Upper lobe of left lung (tissue), 6 donors: ENCODE measurements at regions not wholly inside any gene's neighbourhood (a gene's known extent, or its start where the extent isn't known, plus 50 kb on each side); places are given as distances from the start of the nearest gene placed in this dataset.

ENCODE experiments used
- ATAC-seq, 2 donors: fragments of 200-7000 bp; cut with Tn5 transposase; one replicate each; pipeline ENCODE4 v1.9.1; 2022; ENCODE audit warnings: mild to moderate bottlenecking in 2 of 2, moderate library complexity in 2 of 2; ENCODE audit not compliant: low FRiP score in 2 of 2
- DNase-seq, 2 donors: peaks; one replicate each; pipeline ENCODE4 v3.0.0-alpha.2; 2019 to 2020
- H3K27ac ChIP-seq, 4 donors: fragments of 200-600 bp; sonication (generic); one replicate each; pipeline ENCODE4 v1.5.1; 2016 to 2019
- H3K27me3 ChIP-seq, 4 donors: fragments of 200-600 bp; sonication (generic); one replicate each; pipeline ENCODE4 v1.5.1; 2017 to 2019
- H3K36me3 ChIP-seq, 4 donors: fragments of 200-600 bp; sonication (generic); one replicate each; pipeline ENCODE4 v1.5.1; 2016 to 2019
- H3K4me1 ChIP-seq, 4 donors: fragments of 200-600 bp; sonication (generic); one replicate each; pipeline ENCODE4 v1.5.1; 2018 to 2019
- H3K4me3 ChIP-seq, 4 donors: fragments of 200-600 bp; sonication (generic); one replicate each; pipeline ENCODE4 v1.5.1; 2017 to 2019; ENCODE audit warnings: mild to moderate bottlenecking in 2 of 4, moderate library complexity in 1 of 4
- H3K9me3 ChIP-seq, 4 donors: fragments of 200-600 bp; sonication (generic); one replicate each; pipeline ENCODE4 v1.5.1; 2018 to 2019
- CTCF ChIP-seq, 6 experiments: fragments of 450-650 bp in 4 of 6; fragments of 200-600 bp in 2 of 6; sonication (generic) in 2 of 6; IDR thresholded peaks; one replicate each; pipeline ENCODE4 v1.5.1; 2016 to 2019; ENCODE audit warnings: antibody characterized with exemption in 6 of 6
- EP300 ChIP-seq, 4 donors: sonication (generic); formaldehyde crosslinking; IDR thresholded peaks; one replicate each; pipeline ENCODE4 v1.5.1; 2017; ENCODE audit warnings: antibody characterized with exemption in 4 of 4, control low read depth in 2 of 4
- POLR2A ChIP-seq, 4 donors: fragments of 450-650 bp; IDR thresholded peaks; one replicate each; pipeline ENCODE4 v1.5.1; 2016 to 2017; ENCODE audit warnings: antibody characterized with exemption in 4 of 4, mild to moderate bottlenecking in 2 of 4
- POLR2AphosphoS5 ChIP-seq, 2 donors: sonication (generic); formaldehyde crosslinking; IDR thresholded peaks; one replicate each; pipeline ENCODE4 v1.5.1; 2017; ENCODE audit warnings: antibody characterized with exemption in 2 of 2
- WGBS, 2 donors: methylation state at CpG; one replicate each; pipeline ENCODE4 v1.1.5; 2017 to 2018; 5-methylcytosine and 5-hydroxymethylcytosine counted together
- donor health status: DM: no; HTN: no; CAD: no; lungs with moderate emphysema.
- donor health status: DM: no; HTN: yes; CAD: no; lungs with severe emphysema.

DNA sequence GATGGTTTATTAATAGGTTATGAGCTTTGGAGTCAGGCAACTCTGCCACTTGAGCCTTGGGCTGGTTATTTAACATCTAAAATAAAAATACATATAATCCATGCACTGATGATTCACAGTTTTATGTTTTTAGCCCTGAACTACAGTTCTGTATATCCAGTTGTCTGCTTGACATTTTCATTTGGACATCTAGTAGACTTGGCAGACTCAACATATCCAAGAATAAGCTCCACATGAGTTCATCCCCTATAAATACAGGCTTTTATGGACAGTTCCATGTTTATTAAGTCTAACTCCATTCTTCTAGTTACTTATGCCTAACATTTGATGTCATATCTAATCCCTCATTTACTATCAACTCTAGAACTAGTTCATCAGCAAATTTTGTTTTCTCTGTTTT, 174.2 kb downstream of the KIF2B start:
- TF ChIP-seq CTCF (IDR thresholded peaks at IDR 0.05) (no peak), EP300 (IDR thresholded peaks at IDR 0.05) (no peak), POLR2AphosphoS5 (IDR thresholded peaks at IDR 0.05) (no peak), POLR2A (IDR thresholded peaks at IDR 0.05) (no peak)
- no peak overlapping the region for H3K27ac ChIP-seq
- no peak overlapping the region for H3K4me3 ChIP-seq
- no peaks in the 10 kb centered on the region for H3K9me3 ChIP-seq
- DNase-seq = no peak
- ATAC-seq = no peak
- H3K4me1 ChIP-seq = no peaks in the 10 kb centered on the region
- H3K27me3 ChIP-seq = no peaks in the 10 kb centered on the region
- H3K36me3 ChIP-seq = no peaks in the 10 kb centered on the region

GRCh38 chr17:54007855-54008254, 185.1 kb downstream of the KIF2B start:
- Histone ChIP-seq H3K27ac (no peak overlapping the region), H3K27me3 (no peaks in the 10 kb centered on the region), H3K4me1 (no peaks in the 10 kb centered on the region), H3K9me3 (no peaks in the 10 kb centered on the region), H3K36me3 (no peaks in the 10 kb centered on the region), H3K4me3 (no peak overlapping the region)
- 62 to 65% methylated on average over 2 of the region's 2 CpGs for WGBS, 2 donors
- DNase-seq (no peak), ATAC-seq (no peak)
- no peak for TF ChIP-seq EP300 (IDR thresholded peaks at IDR 0.05)
- no peak for TF ChIP-seq POLR2AphosphoS5 (IDR thresholded peaks at IDR 0.05)
- TF ChIP-seq CTCF (IDR thresholded peaks at IDR 0.05) = no peak
- TF ChIP-seq POLR2A (IDR thresholded peaks at IDR 0.05) = no peak

DNA sequence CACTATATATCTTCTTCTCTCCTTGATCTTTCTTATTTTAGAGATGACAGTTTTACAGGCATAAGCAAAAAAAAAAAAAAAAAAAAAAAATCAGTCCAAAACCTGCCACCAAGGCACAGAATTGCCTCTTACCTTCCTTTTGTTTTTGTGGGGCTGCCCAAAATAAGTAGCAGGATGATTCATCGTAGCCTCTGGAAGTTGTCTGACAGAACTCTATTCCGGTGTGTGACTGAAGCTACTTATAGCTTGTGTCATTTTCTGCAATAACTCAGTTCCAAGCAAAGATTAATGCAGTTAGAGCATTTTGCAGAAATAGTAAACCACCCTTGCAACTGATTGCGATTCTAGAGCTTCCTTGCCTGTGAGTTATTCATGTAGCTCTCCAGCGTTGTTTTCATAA, 186.8 kb downstream of the KIF2B start:
- no peak overlapping the region for H3K27ac ChIP-seq
- 84 to 89% methylated on average over 4 of the region's 4 CpGs for WGBS, 2 donors
- no peaks in the 10 kb centered on the region for H3K36me3 ChIP-seq
- ATAC-seq (no peak), DNase-seq (no peak)
- H3K4me3 ChIP-seq = no peak overlapping the region
- TF ChIP-seq POLR2AphosphoS5 (IDR thresholded peaks at IDR 0.05) (no peak), POLR2A (IDR thresholded peaks at IDR 0.05) (no peak), EP300 (IDR thresholded peaks at IDR 0.05) (no peak)
- H3K27me3 ChIP-seq = no peaks in the 10 kb centered on the region
- H3K9me3 ChIP-seq = no peaks in the 10 kb centered on the region
- no peaks in the 10 kb centered on the region for H3K4me1 ChIP-seq

DNA sequence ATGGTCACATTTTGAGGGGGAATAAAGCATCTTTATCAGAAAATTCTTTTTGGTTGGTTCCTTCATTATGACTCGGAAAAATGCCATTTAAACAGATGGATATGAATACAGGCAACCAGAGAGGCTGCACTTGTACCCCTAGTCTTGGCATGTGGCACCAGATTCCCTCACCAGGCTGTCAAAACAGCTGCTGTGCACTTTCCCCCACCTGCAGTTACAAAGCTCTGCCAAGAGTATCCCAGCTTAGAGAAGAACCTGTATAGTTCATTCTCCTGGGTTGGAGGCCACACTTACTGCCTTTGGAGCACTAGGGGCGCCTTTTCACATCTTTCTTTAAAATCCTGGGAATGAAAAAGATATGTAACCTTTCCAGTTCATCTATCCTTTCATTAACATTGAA, 190.3 kb downstream of the KIF2B start:
- DNase-seq (no peak), ATAC-seq (no peak)
- WGBS, 2 donors = 54 to 65% methylated on average over 2 of the region's 2 CpGs
- H3K27me3 ChIP-seq = no peaks in the 10 kb centered on the region
- no peak overlapping the region for H3K4me3 ChIP-seq
- no peaks in the 10 kb centered on the region for H3K9me3 ChIP-seq
- no peaks in the 10 kb centered on the region for H3K36me3 ChIP-seq
- H3K4me1 ChIP-seq = no peaks in the 10 kb centered on the region
- no peak for TF ChIP-seq CTCF (IDR thresholded peaks at IDR 0.05)
- TF ChIP-seq POLR2AphosphoS5 (IDR thresholded peaks at IDR 0.05) = no peak
- TF ChIP-seq EP300 (IDR thresholded peaks at IDR 0.05) = no peak
- TF ChIP-seq POLR2A (IDR thresholded peaks at IDR 0.05) = no peak
- no peak overlapping the region for H3K27ac ChIP-seq

DNA sequence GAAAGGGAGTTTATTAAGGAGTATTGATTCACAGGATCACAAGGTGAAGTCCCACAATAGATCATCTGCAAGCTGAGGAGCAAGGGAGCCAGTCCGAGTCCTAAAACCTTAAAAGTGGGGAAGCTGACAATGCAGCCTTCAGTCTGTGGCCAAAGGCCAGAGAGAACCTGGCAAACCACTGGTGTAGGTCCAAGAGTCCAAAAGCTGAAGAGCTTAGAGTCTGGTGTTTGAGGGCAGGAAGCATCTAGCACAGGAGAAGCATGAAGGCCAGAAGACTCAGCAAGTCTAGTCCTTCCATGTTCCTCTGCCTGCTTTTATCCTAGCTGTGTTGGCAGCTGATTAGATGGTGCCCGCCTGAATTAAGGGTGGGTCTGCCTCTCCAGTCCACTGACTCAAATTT, 193.0 kb downstream of the KIF2B start:
- 85 to 87% methylated on average over 2 of the region's 2 CpGs for whole genome bisulfite sequencing, 2 donors
- H3K4me3 ChIP-seq = no peak overlapping the region
- no peaks in the 10 kb centered on the region for H3K9me3 ChIP-seq
- no peaks in the 10 kb centered on the region for H3K4me1 ChIP-seq
- H3K27me3 ChIP-seq = no peaks in the 10 kb centered on the region
- no peak for TF ChIP-seq CTCF (IDR thresholded peaks at IDR 0.05)
- TF ChIP-seq POLR2A (IDR thresholded peaks at IDR 0.05) = no peak
- no peaks in the 10 kb centered on the region for H3K36me3 ChIP-seq
- ATAC-seq (no peak), DNase-seq (no peak)
- no peak overlapping the region for H3K27ac ChIP-seq
